Stimulated activated naive B cell treated with anti-CD40 and anti-IgM and Interleukin-4, amounts not matched to agents 10 μg/mL and 1 μg/mL and 100 μg/mL, for 72 hours (primary cell): ENCODE measurements at regions not wholly inside any gene's neighbourhood (a gene's known extent, or its start where the extent isn't known, plus 50 kb on each side); places are given as distances from the start of the nearest gene placed in this dataset.

ENCODE experiments used
- ATAC-seq, 2 donors: fragments of 150-1000 bp; cut with Tn5 transposase; replicated peaks; 2 replicates each; pipeline ENCODE4 v1.10.0; 2021; ENCODE audit warnings: moderate library complexity in 1 of 2
- DNase-seq: peaks from one replicate; pipeline ENCODE4 v3.0.0; 2021
- H3K27ac Mint-ChIP-seq: one replicate; pipeline ENCODE4 v1.8.0; 2022; ENCODE audit warnings: mild to moderate bottlenecking, mixed read lengths
- H3K27me3 Mint-ChIP-seq, 2 donors: one replicate each; pipeline ENCODE4 v1.8.0; 2022; ENCODE audit warnings: mixed read lengths in 2 of 2
- H3K36me3 Mint-ChIP-seq, 2 donors: one replicate each; pipeline ENCODE4 v1.8.0; 2022; ENCODE audit warnings: mixed read lengths in 2 of 2, mild to moderate bottlenecking in 1 of 2
- H3K4me1 Mint-ChIP-seq, 2 donors: one replicate each; pipeline ENCODE4 v1.8.0; 2022; ENCODE audit warnings: mixed read lengths in 2 of 2, mild to moderate bottlenecking in 1 of 2
- H3K4me3 Mint-ChIP-seq, 2 donors: one replicate each; pipeline ENCODE4 v1.8.0; 2022; ENCODE audit warnings: mild to moderate bottlenecking in 2 of 2, mixed read lengths in 2 of 2, moderate library complexity in 1 of 2
- H3K9me3 Mint-ChIP-seq, 2 donors: one replicate each; pipeline ENCODE4 v1.8.0; 2022; ENCODE audit warnings: mixed read lengths in 2 of 2, mild to moderate bottlenecking in 1 of 2

DNA sequence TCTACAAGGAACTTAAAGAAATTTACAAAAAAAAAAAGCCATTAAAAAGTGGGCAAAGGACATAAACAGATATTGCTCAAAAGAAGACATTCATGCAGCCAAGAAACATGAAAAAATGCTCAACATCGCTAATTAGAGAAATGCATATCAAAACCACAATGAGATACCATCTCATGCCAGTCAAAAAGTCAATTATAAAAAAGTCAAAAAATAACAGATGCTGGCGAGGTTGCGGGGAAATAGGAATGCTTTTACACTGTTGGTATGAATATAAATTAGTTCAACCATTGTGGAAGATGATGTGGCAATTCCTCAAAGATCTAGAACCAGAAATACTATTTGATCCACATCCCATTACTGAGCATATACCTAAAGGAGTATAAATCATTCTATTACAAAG is 411.9 kb upstream of the MARCKS start:
- no peak for ATAC-seq
- peaks cover 0 to 3% of the 10 kb centered on the region in 2 donors for H3K9me3 Mint-ChIP-seq
- H3K27me3 Mint-ChIP-seq: no peaks in the 10 kb centered on the region

DNA sequence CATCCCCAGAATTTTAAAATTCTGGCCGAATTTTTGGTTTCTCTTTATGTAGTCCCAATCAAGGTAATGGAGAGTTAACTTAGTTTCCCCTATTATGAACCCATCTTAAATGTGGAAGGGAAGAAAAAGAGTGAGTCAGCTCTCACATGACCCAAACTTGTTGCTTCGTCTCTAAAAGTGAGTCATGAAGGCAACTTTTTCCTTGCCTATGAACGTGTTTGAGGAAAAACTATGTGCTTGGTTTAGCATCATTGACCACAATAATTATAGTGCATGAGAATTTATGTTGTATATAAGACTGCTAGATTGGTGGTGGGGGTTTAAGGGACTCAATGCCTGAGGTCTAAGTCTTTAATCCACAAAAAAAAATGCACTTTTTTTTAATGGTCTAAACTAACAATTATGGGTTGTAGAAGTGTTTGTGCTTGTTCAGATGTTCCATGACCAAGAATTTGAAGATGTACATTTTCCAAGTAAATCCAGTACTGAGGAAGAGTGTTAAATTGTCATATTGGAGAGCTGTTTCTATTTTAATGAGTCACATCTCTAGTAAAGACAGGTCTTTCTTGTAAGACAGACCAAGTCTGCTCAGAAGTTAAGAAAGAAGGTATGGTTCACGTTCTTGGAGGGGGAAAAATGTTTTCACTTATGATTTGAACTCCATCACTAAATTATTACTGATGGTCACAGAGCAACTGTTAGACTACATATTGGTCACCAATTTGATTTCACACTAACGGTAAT is 409.9 kb upstream of the MARCKS start:
- H3K4me1 Mint-ChIP-seq: peaks cover 12 to 13% of the 10 kb centered on the region in 2 donors
- ATAC-seq: peak in 1 of 2 donors; percentile 54
- H3K36me3 Mint-ChIP-seq: no peaks in the 10 kb centered on the region
- H3K9me3 Mint-ChIP-seq: peaks cover 0 to 3% of the 10 kb centered on the region in 2 donors
- H3K27ac Mint-ChIP-seq: peak overlapping the region; percentile 4
- DNase-seq: no peak
- H3K4me3 Mint-ChIP-seq: no peak overlapping the region
- no peaks in the 10 kb centered on the region for H3K27me3 Mint-ChIP-seq

More for the DNA sequence above, 411.9 kb upstream of the MARCKS start:
- Mint-ChIP-seq H3K4me1 (peaks cover 12 to 13% of the 10 kb centered on the region in 2 donors), H3K36me3 (no peaks in the 10 kb centered on the region), H3K4me3 (no peak overlapping the region), H3K27ac (no peak overlapping the region)
- no peak for DNase-seq

DNA sequence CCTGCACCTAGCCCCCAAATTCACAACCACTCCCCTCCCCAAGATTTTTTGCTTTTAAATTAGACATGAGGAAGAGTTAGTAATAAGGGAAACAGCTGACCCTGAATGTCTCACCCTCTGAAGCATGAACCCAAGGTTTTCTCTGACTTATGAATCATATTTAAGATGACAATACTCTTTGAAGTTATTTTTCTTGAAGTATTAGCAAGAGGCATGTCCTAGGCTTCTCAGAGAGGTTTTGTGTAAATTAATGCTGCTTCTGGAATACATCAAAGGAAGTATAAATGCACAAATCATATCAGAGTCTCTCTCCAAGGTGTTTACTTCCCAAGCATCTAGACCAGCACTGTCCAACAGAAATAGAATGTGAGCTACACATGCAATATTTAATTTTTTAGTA is 408.1 kb upstream of the MARCKS start:
- Mint-ChIP-seq H3K4me1 (peaks cover 12 to 13% of the 10 kb centered on the region in 2 donors), H3K36me3 (no peaks in the 10 kb centered on the region), H3K27ac (no peak overlapping the region), H3K27me3 (peaks cover 0 to 1% of the 10 kb centered on the region in 2 donors), H3K4me3 (no peak overlapping the region), H3K9me3 (peaks cover 0 to 3% of the 10 kb centered on the region in 2 donors)
- ATAC-seq (peak in 1 of 2 donors; percentile 42), DNase-seq (no peak)

DNA sequence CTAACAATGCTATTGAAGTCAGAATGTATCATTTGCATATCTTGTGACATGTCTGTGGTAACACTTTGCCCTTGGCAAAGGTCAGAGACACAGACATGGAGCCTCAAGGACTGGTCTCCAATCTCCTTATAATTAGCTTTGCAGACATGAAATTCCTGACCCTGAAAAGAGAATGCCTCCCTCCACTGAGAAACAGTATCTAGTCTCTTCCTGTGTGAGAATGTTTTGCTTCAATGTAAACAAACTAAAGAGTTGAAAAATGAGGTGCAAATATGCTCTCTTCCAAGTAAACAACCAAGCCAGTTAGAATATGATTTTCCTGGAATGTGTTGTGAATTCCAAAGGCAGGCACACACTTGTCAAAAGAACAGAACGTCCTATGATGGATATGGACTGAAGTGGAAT is 407.1 kb upstream of the MARCKS start:
- peaks cover 0 to 3% of the 10 kb centered on the region in 2 donors for H3K9me3 Mint-ChIP-seq
- no peaks in the 10 kb centered on the region for H3K36me3 Mint-ChIP-seq
- no peak for ATAC-seq
- no peak overlapping the region for H3K4me3 Mint-ChIP-seq
- no peak for DNase-seq
- H3K27me3 Mint-ChIP-seq: peaks cover 0 to 4% of the 10 kb centered on the region in 2 donors
- H3K4me1 Mint-ChIP-seq: peaks cover 12 to 13% of the 10 kb centered on the region in 2 donors
- H3K27ac Mint-ChIP-seq: no peak overlapping the region

DNA sequence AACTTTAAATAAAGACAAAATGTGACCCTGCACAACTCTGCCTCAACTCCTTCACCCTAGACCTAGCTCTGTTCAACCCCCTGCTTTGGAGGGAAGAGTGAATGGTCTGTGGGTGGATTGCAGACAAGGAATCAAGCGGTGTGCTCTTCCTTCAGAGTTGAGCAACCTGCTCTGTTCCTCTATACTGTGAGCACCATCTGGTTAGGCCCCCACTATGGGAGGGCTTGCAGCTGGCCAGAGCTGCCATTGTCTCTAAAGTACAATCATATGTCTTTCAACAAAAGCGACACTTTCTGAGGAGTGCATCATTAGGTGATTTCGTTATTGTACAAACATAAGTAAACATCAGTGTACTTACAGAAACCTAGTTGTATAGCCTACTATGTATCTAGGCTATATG is 406.1 kb upstream of the MARCKS start:
- ATAC-seq (no peak), DNase-seq (no peak)
- no peaks in the 10 kb centered on the region for H3K9me3 Mint-ChIP-seq
- peaks cover 0 to 12% of the 10 kb centered on the region in 2 donors for H3K27me3 Mint-ChIP-seq
- H3K36me3 Mint-ChIP-seq: no peaks in the 10 kb centered on the region
- H3K4me3 Mint-ChIP-seq: no peak overlapping the region
- H3K4me1 Mint-ChIP-seq: peaks cover 12 to 13% of the 10 kb centered on the region in 2 donors
- H3K27ac Mint-ChIP-seq: no peak overlapping the region

DNA sequence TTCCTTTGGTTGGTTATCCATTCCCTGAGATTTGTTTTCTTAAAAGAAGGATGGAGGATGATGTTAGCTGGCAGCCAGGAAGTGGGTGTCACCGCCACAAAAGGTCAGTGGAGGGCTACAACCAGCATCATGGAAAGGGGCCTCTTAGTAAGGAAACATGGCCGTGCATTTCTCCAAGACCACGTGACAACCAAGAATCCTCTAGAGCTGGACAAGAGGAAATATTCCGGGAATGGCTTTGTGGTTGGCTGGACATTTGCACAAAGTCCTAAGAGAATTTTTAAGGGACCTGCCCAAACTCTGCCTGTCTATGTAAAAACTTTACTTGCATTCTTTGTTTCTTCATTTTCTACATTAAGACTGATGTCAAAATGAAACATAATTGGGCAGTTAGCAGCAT is 399.9 kb upstream of the MARCKS start:
- H3K4me3 Mint-ChIP-seq: no peak overlapping the region
- ATAC-seq: no peak
- peaks cover 0 to 13% of the 10 kb centered on the region in 2 donors for H3K27me3 Mint-ChIP-seq
- H3K4me1 Mint-ChIP-seq: peaks cover 0 to 2% of the 10 kb centered on the region in 2 donors
- no peaks in the 10 kb centered on the region for H3K36me3 Mint-ChIP-seq
- DNase-seq: no peak
- no peaks in the 10 kb centered on the region for H3K9me3 Mint-ChIP-seq
- H3K27ac Mint-ChIP-seq: no peak overlapping the region

DNA sequence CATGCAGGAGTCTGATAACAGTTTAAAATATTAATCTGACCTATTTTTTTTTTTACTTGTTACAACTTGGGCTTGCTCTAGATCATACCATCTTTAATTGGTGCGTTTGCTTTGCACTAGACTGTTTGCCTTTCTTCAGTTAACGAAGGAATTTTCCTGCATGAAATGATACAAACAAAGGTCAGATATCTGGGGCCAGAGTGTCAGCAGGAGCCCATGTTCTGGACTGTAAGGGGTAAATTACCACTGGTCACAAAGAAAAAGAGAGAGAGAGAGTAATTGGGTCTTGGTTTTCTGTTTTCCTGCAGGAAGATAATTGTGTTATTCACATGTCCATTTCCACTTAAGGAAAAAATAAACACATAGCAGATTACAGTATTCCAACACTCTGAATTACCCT is 399.4 kb upstream of the MARCKS start:
- no peak overlapping the region for H3K27ac Mint-ChIP-seq
- ATAC-seq: no peak

DNA sequence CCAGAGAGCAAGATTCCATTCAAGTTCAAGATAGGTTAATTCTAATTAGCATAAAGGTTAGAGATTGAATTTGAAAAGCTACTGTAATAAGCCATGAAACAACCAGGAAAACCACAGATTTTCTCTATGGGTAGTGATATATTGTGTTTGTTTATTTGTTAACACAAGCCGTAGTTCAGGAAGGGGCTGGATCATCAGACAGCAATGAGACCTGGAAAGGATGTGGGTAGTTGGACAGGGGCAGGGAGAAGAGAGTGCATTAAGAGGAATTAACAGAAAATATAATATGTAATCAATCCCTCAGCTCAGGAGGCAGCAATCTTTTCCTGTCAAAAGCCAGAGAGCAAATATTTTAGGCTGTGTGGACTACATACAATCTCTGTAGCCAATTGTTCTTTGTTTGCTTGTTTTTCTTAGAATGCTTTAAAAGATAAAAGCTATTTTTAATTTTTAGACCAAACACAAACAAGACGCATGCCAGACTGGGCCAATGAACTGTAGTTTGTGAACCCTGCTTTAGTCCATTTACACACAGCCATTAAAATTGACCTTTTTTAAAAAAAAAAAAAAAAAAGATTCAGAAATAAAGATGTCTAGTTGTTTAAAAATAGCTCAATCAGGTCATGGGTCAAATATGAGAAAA is 398.7 kb upstream of the MARCKS start:
- peaks cover 0 to 13% of the 10 kb centered on the region in 2 donors for H3K27me3 Mint-ChIP-seq
- ATAC-seq (no peak), DNase-seq (no peak)
- peaks cover 0 to 2% of the 10 kb centered on the region in 2 donors for H3K4me1 Mint-ChIP-seq
- no peaks in the 10 kb centered on the region for H3K36me3 Mint-ChIP-seq
- H3K27ac Mint-ChIP-seq: no peak overlapping the region
- no peaks in the 10 kb centered on the region for H3K9me3 Mint-ChIP-seq
- no peak overlapping the region for H3K4me3 Mint-ChIP-seq

More for the DNA sequence above, 399.4 kb upstream of the MARCKS start:
- H3K9me3 Mint-ChIP-seq: no peaks in the 10 kb centered on the region
- no peaks in the 10 kb centered on the region for H3K36me3 Mint-ChIP-seq
- H3K4me1 Mint-ChIP-seq: peaks cover 0 to 2% of the 10 kb centered on the region in 2 donors
- H3K27me3 Mint-ChIP-seq: peaks cover 0 to 13% of the 10 kb centered on the region in 2 donors
- H3K4me3 Mint-ChIP-seq: no peak overlapping the region
- DNase-seq: no peak

DNA sequence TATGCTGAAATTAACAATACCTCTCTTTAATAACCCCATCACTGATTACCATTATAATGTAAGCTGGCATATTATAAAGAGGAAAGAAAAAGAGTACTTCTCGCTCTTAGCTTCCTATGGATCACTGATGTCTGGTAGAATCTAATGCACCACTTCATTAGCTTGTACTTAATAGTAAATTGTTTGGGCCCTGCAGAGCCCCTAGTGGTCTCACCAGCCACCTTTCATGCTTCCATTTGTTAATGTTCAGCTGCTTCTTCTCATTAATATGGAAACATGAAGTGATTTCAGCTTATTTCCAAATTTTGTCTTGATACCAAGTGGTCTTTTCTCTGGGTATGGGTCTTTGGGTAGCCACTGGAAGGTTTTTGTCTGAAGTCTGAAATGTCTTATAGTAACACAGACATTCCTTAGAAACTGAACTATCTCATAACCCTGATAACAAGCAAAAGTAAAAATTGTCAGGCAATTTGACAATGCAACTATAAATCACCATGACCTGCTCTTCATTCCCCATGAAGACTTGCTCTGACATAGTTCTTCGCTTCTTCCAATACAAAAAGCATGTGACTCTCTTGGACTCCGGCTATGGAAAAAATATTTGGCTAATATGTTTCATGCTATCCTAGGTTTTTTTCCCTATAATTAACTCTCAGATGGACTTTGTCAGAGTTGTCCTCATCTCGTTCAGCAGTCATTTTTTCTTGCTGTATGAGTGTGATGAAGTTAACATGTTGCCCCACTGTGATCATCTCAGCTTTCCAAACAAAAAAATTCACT is 395.8 kb upstream of the MARCKS start:
- H3K27me3 Mint-ChIP-seq: no peaks in the 10 kb centered on the region
- no peak overlapping the region for H3K4me3 Mint-ChIP-seq
- no peaks in the 10 kb centered on the region for H3K36me3 Mint-ChIP-seq
- ATAC-seq (no peak), DNase-seq (no peak)
- peaks cover 6% of the 10 kb centered on the region in 2 donors for H3K4me1 Mint-ChIP-seq
- H3K9me3 Mint-ChIP-seq: no peaks in the 10 kb centered on the region
- no peak overlapping the region for H3K27ac Mint-ChIP-seq

DNA sequence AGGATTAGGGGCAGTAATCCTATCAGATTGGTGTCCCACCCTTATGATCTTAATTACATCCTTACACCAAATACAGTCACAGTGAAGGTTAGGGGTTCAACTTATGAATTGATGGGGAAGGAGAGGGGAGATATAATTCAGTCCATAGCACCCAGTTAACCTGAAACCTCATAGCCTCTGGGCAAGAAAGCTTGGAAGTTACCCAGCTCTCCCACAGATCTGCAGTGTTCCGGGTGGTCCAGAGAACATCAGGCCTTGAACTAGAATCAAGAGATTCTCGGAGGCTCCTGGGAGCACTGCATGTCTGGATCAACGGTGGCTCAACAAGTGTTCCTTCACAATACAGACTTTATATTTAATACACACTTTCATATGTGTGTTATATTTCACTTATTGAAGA is 392.6 kb upstream of the MARCKS start:
- Mint-ChIP-seq H3K4me3 (no peak overlapping the region), H3K4me1 (peaks cover 4 to 6% of the 10 kb centered on the region in 2 donors), H3K9me3 (peaks cover 0 to 1% of the 10 kb centered on the region in 2 donors), H3K36me3 (no peaks in the 10 kb centered on the region), H3K27ac (no peak overlapping the region), H3K27me3 (no peaks in the 10 kb centered on the region)
- DNase-seq (no peak), ATAC-seq (no peak)

DNA sequence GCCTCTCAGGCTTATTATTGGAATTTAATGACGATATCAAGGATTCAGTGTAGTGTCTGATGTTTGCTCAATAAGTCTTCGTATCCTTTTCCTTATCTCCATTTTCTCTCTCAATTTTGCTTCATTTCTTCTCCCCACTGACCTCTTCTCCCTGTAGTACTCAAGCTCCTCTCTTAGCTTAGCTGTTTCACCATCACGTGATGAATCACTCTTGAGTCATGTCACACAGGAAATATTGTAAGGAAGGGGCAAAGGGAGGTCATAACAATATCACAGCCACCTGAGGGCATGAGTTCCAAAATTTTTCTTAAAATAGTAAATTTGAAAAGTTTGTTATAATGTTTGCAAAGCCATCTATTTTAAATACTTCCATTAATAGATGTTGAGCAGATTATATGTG is 392.2 kb upstream of the MARCKS start:
- H3K27me3 Mint-ChIP-seq: no peaks in the 10 kb centered on the region
- H3K27ac Mint-ChIP-seq: no peak overlapping the region
- H3K4me3 Mint-ChIP-seq: no peak overlapping the region
- H3K4me1 Mint-ChIP-seq: peaks cover 4 to 6% of the 10 kb centered on the region in 2 donors
- no peaks in the 10 kb centered on the region for H3K36me3 Mint-ChIP-seq
- no peak for ATAC-seq
- DNase-seq: no peak
- peaks cover 0 to 1% of the 10 kb centered on the region in 2 donors for H3K9me3 Mint-ChIP-seq

DNA sequence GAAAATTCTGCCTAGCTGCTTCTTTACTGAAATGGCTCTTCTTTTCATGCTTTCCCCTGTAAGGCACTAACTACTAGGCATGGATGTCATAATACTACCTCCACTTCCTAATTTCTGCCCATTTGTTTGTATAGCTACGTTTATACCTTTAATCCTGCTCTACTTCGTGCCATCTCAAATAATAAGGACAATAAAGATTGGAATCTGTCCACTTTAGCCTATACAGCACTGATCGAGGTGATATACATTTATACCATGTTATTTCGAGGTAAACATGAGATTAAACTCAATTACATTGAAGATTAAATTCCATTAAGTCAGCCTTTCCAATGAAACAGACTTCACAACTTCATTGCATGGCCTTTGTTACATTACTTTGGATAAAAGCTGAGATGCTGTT is 390.6 kb upstream of the MARCKS start:
- Mint-ChIP-seq H3K9me3 (peaks cover 0 to 1% of the 10 kb centered on the region in 2 donors), H3K27me3 (no peaks in the 10 kb centered on the region), H3K4me3 (no peak overlapping the region), H3K36me3 (no peaks in the 10 kb centered on the region), H3K27ac (no peak overlapping the region), H3K4me1 (peaks cover 4 to 6% of the 10 kb centered on the region in 2 donors)
- no peak for ATAC-seq
- no peak for DNase-seq

DNA sequence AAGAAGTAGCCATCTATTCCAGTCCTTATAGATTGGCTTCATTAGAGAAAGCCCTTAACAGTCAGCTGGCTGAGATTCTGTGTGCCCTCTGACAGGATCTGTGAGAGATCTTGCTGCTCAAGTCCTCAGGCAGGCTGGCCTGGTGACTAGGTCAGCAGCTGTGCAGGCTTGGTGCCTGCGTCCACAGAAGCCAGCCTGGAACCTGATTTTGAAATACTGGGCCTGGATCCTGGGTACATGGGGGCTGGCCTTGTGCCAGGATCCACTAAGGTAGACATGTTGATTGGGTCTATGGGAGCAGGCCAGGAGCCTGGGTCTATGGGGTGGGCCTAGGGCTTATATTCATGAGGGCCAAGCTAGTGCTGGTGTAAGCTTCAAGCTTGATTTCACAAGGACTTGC is 381.8 kb upstream of the MARCKS start:
- Mint-ChIP-seq H3K27ac (no peak overlapping the region), H3K27me3 (peaks cover 0 to 6% of the 10 kb centered on the region in 2 donors), H3K9me3 (peaks cover 8 to 9% of the 10 kb centered on the region in 2 donors), H3K4me1 (no peaks in the 10 kb centered on the region), H3K4me3 (no peak overlapping the region), H3K36me3 (peaks cover 0 to 4% of the 10 kb centered on the region in 2 donors)
- ATAC-seq (no peak), DNase-seq (no peak)
